ENCODE measurements at regions not wholly inside any gene's neighbourhood (a gene's known extent, or its start where the extent isn't known, plus 50 kb on each side); places are given as distances from the start of the nearest gene placed in this dataset.

DNA sequence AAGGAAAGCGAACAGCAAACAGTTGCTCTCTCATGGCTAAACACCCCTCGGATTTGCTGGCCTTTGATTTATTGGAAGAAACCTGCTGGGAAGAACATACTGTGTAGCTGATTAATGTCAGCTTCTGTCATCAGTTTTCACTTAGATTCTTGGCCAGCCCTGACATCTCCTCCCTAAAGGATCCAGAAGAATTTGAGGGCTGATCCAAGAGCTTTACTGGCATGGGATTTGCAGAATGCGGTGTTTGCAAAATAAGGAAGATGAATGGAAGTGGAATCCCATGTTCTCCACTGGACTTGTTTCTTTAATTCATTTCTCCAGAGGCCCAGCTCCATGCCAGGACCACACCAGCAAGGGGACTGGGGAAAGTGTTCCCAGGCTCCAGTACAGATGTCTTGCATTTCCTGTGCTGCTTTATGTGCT is 80.5 kb downstream of the RDH14 start:
- no peak overlapping the region for H3K27ac Mint-ChIP-seq
- H3K4me1 Mint-ChIP-seq, result no peaks in the 10 kb centered on the region
- H3K4me3 Mint-ChIP-seq, result no peak overlapping the region
- H3K36me3 Mint-ChIP-seq, result no peaks in the 10 kb centered on the region
- ATAC-seq (replicated peaks) (no peak), DNase-seq (no peak)
- H3K27me3 Mint-ChIP-seq, result peaks cover 3 to 20% of the 10 kb centered on the region in 2 donors
- no peaks in the 10 kb centered on the region for H3K9me3 Mint-ChIP-seq

DNA sequence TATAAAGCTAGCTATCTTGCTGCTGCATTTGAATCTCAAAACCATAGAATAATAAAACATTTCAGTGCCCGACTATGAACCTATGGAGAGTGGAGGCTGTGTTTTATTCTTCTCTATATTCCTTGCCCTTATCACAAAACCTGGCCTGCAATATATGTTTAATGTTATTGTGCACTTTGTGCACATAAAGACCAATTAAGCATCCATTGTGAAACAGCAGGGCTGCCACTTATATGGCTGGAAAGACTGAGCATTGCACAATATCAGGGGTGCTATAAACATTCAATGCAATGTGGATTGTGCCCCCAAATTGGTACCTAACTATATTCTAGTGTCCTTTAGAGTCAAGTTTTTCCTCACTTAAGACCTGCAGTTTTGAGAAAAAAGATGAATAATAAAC is 83.2 kb downstream of the RDH14 start:
- no peaks in the 10 kb centered on the region for H3K36me3 Mint-ChIP-seq
- H3K4me3 Mint-ChIP-seq, result no peak overlapping the region
- H3K27ac Mint-ChIP-seq, result no peak overlapping the region
- H3K9me3 Mint-ChIP-seq, result no peaks in the 10 kb centered on the region
- H3K27me3 Mint-ChIP-seq, result peaks cover 14 to 20% of the 10 kb centered on the region in 2 donors
- no peak for DNase-seq
- H3K4me1 Mint-ChIP-seq, result no peaks in the 10 kb centered on the region
- ATAC-seq (replicated peaks), result no peak

DNA sequence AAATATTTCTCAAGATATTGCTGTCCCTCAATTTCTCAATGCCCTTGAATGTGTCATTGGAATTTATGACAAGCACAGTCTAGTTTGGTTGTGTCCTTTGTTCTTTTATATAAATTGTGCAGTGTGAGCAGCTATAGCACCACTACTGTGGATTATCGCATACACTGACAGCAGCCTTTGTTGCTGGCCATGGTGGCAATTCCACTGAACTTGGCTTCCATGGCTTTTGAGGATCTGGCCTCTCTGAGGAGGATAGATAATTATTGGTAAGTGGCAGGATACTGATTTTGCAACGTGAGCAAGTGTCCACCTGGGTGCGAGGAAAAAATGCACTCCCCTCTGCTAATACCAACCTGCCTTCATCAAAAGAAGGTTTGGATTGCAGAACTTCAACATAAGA is 84.0 kb downstream of the RDH14 start:
- Mint-ChIP-seq H3K4me1 (no peaks in the 10 kb centered on the region), H3K9me3 (no peaks in the 10 kb centered on the region), H3K27ac (no peak overlapping the region), H3K36me3 (no peaks in the 10 kb centered on the region), H3K27me3 (peaks cover 14 to 20% of the 10 kb centered on the region in 2 donors), H3K4me3 (no peak overlapping the region)
- ATAC-seq (replicated peaks), result no peak
- DNase-seq, result no peak

DNA sequence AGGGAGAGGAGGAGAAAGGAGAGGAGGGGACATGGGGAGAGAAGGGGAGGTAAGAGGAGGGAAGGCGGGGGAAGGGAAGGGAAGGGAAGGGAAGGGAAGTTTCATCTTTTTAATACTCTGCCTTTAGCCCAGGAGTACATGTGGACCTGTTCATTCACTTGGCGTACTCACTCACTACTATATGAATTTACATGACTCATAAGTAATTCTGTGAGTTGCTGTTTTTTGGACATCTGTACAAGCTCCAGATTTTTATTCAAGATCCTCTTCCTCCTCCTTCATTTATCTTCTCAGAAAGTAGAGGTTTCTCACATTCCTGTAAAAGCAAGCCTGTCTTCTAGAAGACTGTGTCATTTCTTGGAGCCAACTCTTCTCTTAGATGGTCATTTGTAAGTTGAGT is 84.6 kb downstream of the RDH14 start:
- H3K4me3 Mint-ChIP-seq, result no peak overlapping the region
- no peak for ATAC-seq (replicated peaks)

DNA sequence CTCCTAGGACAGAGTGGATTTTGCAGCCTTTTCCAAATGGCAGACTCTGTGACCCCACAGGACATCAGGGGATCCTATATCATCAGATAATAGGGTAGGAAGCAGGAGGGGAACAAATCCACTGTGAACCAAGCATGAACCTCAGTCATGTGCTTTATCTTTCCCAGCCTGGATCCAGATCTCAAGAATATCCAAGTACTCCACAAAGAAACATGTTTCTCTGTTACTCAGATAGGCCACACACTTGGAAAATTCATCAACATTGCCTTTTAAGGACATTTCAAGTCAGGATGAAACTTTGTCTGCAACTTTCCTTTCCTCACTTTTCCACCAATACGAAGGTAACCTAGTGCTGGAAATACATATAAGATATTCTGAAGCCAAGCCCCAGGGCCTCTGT is 85.8 kb downstream of the RDH14 start:
- H3K4me3 Mint-ChIP-seq, result no peak overlapping the region
- no peak for DNase-seq
- H3K27me3 Mint-ChIP-seq, result peaks cover 17 to 19% of the 10 kb centered on the region in 2 donors
- no peak overlapping the region for H3K27ac Mint-ChIP-seq
- ATAC-seq (replicated peaks), result no peak
- no peaks in the 10 kb centered on the region for H3K9me3 Mint-ChIP-seq
- no peaks in the 10 kb centered on the region for H3K4me1 Mint-ChIP-seq
- H3K36me3 Mint-ChIP-seq, result no peaks in the 10 kb centered on the region

More for the DNA sequence above, 84.6 kb downstream of the RDH14 start:
- H3K27ac Mint-ChIP-seq, result no peak overlapping the region
- peaks cover 18 to 24% of the 10 kb centered on the region in 2 donors for H3K27me3 Mint-ChIP-seq
- H3K36me3 Mint-ChIP-seq, result no peaks in the 10 kb centered on the region
- H3K4me1 Mint-ChIP-seq, result no peaks in the 10 kb centered on the region
- no peak for DNase-seq
- no peaks in the 10 kb centered on the region for H3K9me3 Mint-ChIP-seq

DNA sequence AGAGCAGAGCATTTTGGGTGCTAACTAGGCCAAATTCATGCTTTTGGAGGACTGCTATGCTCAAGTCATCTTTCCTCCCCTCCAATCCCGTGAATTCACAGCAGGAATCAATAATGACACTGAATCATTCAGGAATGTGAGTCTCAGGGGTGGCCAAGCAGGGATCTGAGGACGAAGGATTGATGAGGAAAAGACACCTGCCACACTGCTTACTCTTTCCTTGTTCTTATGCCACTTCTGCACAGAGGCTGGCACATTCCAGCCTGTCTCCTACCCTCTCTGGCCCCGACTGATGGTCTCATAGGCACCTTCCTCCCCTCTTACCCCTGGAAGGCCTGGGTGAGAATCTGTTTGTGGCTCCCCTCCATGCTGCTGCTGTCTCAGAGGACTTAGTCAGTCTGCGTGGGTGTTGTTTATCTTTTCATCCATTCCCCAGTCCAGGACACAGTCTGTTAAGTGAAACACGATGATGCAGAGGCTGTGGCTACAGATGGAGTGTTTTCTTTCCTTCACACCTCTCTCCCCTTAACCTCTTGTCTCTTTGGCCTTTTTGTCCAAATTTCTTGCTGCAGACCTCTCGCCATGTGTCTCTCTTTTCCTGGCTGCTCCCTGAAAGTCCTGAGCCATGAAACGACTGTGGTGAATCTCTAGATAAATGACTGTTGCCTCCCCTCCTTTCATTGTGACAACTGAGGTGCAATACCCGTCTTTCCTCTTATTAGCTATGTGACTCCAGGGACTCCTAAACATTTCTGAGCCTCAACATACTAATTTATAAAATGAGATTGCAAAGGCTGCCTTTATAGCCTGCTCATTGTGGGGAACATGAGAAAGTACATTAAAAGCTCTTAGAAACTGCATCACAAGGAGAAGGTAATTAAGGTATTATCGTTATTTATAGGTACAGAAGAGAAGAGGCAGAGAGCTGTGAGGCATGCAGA is 86.9 kb downstream of the RDH14 start:
- Mint-ChIP-seq H3K4me1 (no peaks in the 10 kb centered on the region), H3K4me3 (no peak overlapping the region), H3K9me3 (no peaks in the 10 kb centered on the region), H3K27ac (no peak overlapping the region), H3K36me3 (no peaks in the 10 kb centered on the region), H3K27me3 (peaks cover 17 to 19% of the 10 kb centered on the region in 2 donors)
- DNase-seq (no peak), ATAC-seq (replicated peaks) (no peak)

DNA sequence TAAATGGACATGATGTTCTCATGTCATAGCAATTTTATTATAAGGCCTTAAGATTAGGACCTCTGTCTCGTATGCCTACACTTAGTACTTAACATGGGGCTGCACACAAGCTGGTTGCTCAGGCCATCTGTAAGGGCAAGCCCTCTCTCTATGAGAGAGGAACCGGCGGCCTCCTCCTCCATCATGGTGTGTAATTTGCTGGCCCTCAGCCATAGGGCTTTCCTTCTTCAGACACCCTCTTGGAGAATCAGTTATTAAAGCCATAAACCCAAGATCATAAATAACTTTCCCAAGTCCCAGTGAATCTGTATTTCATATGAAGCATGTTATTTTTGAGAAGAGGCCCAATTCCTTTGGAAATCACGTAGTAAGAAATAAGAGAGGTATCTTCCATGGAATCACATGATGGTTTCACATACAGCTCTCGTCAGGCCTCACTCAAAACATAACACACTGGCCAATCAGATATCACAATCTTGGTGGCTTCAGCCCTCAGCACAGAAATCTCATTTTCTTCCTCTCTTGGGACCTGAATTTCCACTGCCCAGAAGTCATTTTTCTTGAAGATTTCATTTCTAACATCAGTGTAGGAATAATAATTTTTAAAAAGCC is 92.6 kb downstream of the RDH14 start:
- Mint-ChIP-seq H3K36me3 (no peaks in the 10 kb centered on the region), H3K9me3 (peaks cover 0 to under 1% of the 10 kb centered on the region in 2 donors), H3K27me3 (peaks cover 12 to 19% of the 10 kb centered on the region in 2 donors), H3K4me1 (no peaks in the 10 kb centered on the region), H3K4me3 (no peak overlapping the region), H3K27ac (no peak overlapping the region)
- ATAC-seq (replicated peaks), result no peak
- no peak for DNase-seq

DNA sequence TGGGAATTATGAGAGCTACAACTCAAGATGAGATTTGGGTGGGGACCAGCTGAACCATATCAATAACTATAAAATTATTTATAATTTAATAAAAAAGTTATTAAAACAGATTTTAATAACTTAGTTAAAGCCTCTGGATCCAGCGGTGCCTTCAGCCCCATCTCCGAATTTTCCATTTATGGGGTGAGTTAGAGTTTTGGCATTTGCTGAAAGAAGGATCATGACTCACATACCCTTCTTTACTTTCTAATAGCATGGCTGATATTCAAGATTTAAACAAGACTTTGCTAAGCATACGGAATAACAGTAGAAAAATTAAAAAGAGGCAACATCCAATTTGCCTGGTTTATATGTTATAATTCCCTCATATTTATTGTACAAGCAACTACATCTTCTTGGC is 94.5 kb downstream of the RDH14 start:
- DNase-seq, result no peak
- H3K27me3 Mint-ChIP-seq, result peaks cover 14 to 24% of the 10 kb centered on the region in 2 donors
- no peak for ATAC-seq (replicated peaks)
- no peaks in the 10 kb centered on the region for H3K4me1 Mint-ChIP-seq
- H3K36me3 Mint-ChIP-seq, result no peaks in the 10 kb centered on the region
- H3K4me3 Mint-ChIP-seq, result no peak overlapping the region
- H3K9me3 Mint-ChIP-seq, result peaks cover 0 to 3% of the 10 kb centered on the region in 2 donors
- H3K27ac Mint-ChIP-seq, result no peak overlapping the region

DNA sequence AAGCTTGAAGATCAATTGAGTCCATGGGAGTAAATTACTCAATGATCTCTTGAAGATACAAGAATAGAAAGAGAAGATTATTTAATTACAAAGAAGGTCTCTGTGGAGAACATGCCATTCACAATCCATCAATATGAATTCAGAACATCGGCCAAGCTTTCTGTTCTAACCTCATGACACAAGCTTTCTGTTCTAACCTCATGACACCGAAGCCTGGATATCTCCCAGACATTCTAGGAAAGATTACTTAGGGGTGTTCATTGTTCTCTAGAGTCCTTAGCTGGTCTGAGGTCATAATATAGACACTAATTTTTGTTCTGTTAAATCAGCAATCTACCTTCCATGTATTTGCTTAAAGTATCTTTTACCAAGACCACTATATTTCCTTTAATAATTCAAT is 95.5 kb downstream of the RDH14 start:
- Mint-ChIP-seq H3K4me1 (no peaks in the 10 kb centered on the region), H3K27ac (no peak overlapping the region), H3K9me3 (peaks cover under 1 to 3% of the 10 kb centered on the region in 2 donors), H3K27me3 (peaks cover 11 to 26% of the 10 kb centered on the region in 2 donors), H3K36me3 (no peaks in the 10 kb centered on the region), H3K4me3 (no peak overlapping the region)
- ATAC-seq (replicated peaks) (no peak), DNase-seq (no peak)

DNA sequence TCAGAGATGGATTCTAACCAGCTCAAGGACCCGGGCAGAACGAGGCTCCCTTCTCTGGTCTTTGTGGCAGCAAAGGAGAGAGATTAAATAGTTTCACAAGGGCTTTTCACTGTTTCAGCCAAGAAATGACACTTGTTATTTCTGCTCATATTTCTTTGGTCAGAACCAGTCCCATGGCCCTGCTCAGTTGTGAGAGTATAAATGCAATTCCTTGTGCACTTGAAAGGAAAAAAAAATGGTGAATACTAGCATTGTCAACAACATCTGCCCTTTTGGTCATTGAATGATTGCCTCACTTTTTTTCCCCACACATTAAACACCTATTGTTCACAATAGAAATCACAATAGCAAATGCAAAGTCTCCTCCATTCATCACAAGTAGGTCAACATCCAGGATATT is 104.4 kb downstream of the RDH14 start:
- H3K4me1 Mint-ChIP-seq, result no peaks in the 10 kb centered on the region
- DNase-seq, result no peak

DNA sequence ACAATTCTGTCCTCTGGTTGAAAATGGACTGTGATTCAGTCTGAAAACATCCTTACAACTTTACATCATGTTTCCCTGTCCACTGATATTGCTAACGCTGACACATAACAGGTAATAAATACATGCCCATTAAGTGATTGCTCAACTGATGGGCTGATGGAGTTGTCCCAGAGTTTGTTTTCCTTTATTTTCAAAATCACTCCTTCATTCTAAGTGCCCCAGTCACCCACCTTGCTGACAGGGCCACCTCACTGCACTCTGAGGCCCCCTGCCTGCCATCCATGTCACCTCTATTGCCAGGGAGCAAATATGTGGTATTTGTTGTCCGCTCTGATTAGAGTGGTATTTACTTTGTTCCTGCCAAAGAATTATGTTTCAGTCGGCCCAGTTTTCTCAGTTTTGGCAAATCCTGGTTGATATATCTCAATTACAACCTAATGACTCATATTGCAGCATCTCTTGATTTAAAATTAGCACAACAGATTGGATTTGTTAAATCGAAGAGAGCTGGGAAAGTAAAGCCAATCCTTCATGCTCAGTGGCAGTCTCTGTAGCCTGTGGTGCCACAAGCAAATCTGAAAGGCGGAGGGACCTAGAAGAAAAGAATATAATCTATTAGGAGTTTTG is 105.1 kb downstream of the RDH14 start:
- ATAC-seq (replicated peaks) (no peak), DNase-seq (no peak)
- no peak overlapping the region for H3K27ac Mint-ChIP-seq
- no peaks in the 10 kb centered on the region for H3K36me3 Mint-ChIP-seq
- H3K4me1 Mint-ChIP-seq, result no peaks in the 10 kb centered on the region
- peaks cover 5 to 16% of the 10 kb centered on the region in 2 donors for H3K27me3 Mint-ChIP-seq
- H3K4me3 Mint-ChIP-seq, result no peak overlapping the region
- peaks cover 4 to 5% of the 10 kb centered on the region in 2 donors for H3K9me3 Mint-ChIP-seq

More for the DNA sequence above, 104.4 kb downstream of the RDH14 start:
- no peaks in the 10 kb centered on the region for H3K36me3 Mint-ChIP-seq
- H3K4me3 Mint-ChIP-seq, result no peak overlapping the region
- peaks cover 5 to 17% of the 10 kb centered on the region in 2 donors for H3K27me3 Mint-ChIP-seq
- no peak for ATAC-seq (replicated peaks)
- peaks cover 4 to 5% of the 10 kb centered on the region in 2 donors for H3K9me3 Mint-ChIP-seq
- no peak overlapping the region for H3K27ac Mint-ChIP-seq

DNA sequence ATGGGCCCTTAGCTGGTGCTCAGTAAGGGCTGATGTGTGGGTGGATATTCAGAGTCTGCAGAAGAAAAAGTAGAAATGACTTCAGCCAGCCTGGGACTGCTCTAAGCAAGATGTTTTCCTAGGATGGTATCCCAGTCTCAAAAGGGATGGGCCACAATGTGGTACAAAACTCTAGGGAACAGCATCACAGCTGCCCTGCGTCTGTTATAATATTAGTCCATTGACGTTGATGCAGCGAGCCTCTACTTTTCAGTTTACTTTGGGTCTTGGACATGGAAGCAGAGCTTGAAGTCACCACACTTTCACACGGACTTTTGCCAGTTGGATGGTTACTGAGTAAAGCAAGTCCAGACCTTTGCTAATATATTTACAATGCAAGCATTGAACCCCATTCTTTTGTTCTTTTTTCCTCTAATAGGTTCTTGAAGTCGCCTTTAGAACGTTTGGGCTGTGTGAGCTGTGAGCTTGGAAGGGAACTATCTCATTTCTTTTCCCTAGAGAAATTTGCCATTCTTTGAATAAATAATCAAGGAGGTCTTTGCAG is 105.7 kb downstream of the RDH14 start:
- Mint-ChIP-seq H3K36me3 (no peaks in the 10 kb centered on the region), H3K9me3 (peaks cover 2 to 5% of the 10 kb centered on the region in 2 donors), H3K4me3 (no peak overlapping the region), H3K4me1 (no peaks in the 10 kb centered on the region), H3K27ac (no peak overlapping the region), H3K27me3 (peaks cover 5 to 11% of the 10 kb centered on the region in 2 donors)
- ATAC-seq (replicated peaks), result no peak
- no peak for DNase-seq

DNA sequence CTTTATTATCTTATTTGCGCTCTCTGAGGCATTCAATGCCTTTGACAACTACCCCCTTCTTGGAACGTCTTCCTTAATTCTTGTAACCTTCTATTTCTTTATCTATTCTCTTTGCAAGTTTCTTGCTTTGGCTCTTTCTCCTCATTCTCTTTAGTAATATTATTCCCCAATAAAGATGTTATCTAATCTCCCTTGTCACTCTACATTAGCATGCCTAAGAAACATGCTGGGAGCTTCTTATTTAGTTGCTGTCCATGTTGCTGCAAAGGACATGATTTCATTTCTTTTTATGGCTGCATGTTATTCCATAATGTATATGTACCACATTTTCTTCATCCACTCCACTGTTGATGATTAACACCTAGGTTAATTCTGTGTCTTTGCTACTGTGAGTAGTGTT is 113.7 kb downstream of the RDH14 start:
- Mint-ChIP-seq H3K4me3 (no peak overlapping the region), H3K4me1 (no peaks in the 10 kb centered on the region), H3K27me3 (peaks cover 9 to 13% of the 10 kb centered on the region in 2 donors), H3K27ac (no peak overlapping the region), H3K36me3 (no peaks in the 10 kb centered on the region), H3K9me3 (no peaks in the 10 kb centered on the region)
- DNase-seq (no peak), ATAC-seq (replicated peaks) (no peak)
